ENCODE measurements at regions not wholly inside any gene's neighbourhood (a gene's known extent, or its start where the extent isn't known, plus 50 kb on each side); places are given as distances from the start of the nearest gene placed in this dataset.

GRCh38 chr20:55744896-55745295 lies 260.4 kb downstream of the CBLN4 start:
- TF ChIP-seq CTCF (conservative IDR thresholded peaks at IDR 0.05 in 1 of 2, IDR thresholded peaks at IDR 0.05 in 1 of 2; ENCODE audit: low read depth in 1 of 2, low read length in 2 of 2) (no peak), EZH2 (IDR thresholded peaks at IDR 0.05; ENCODE audit: low read length, missing control alignments) (no peak)

Data from fibroblast of lung (primary cell).